Erythroblast (primary cell): ENCODE measurements at regions not wholly inside any gene's neighbourhood (a gene's known extent, or its start where the extent isn't known, plus 50 kb on each side); places are given as distances from the start of the nearest gene placed in this dataset.

Source experiments
- GATA1 ChIP-seq: IDR thresholded peaks from 2 replicates; pipeline ENCODE4 v1.6.1; 2011; ENCODE audit warnings: low read depth, mild to moderate bottlenecking, control low read depth, low read length, moderate library complexity
- POLR2A ChIP-seq: IDR thresholded peaks from 2 replicates; pipeline ENCODE4 v1.6.1; 2011; ENCODE audit warnings: mild to moderate bottlenecking, low read length

DNA sequence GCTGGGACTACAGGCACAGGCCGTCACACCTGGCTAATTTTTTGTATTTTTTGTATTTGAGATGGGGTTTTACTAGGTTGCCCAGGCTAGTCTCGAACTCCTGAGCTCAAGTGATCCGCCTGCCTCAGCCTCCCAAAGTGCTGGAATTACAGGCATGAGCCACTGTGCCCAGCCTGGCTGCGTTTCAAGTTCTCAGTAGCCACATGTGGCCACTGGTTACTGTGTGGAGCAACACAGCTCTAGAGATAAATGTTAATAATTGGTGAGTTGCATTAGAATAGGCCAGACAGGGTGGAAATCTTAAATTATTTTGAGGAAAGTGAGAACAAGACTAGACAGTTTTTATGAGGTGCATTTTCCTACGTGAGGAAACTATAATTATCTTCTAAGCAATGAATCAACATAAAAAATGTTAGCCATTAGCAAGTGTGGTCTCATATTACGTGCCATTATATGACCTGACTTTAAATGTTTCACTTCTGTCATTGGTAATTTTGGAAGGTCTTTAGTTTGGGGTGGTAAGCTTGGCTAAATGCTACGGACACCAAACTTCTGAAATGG is 129.6 kb downstream of the PLEKHG1 start:
- TF ChIP-seq POLR2A (no peak), GATA1 (no peak)
